SHP77 treated with DMSO at 0.1 percent for 48 hours (cell line): ENCODE measurements at regions not wholly inside any gene's neighbourhood (a gene's known extent, or its start where the extent isn't known, plus 50 kb on each side); places are given as distances from the start of the nearest gene placed in this dataset.

Experiments used
- DNase-seq: peaks from one replicate; lab custom pipeline; 2025; lab: John Stamatoyannopoulos, UW

DNA sequence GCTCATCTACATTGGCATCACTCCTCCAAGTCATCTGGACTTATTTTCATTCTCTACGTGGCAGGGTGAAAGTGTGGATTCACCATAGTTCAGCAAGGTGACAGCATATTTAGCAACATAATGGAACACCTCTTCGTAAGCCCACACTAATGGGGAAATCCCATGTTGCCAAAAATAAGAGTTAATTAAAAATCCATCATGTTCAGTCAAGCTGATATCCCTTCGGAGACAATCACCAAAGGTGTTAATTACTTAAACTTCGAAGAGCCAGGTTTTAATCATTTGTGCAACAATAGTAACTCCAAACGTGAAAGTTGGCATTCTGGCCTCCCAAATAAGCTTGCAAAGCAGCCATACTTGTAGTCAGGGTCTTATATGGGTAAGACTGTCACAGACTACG, 242.9 kb downstream of the NSG2 start:
- DNase-seq, result no peak

DNA sequence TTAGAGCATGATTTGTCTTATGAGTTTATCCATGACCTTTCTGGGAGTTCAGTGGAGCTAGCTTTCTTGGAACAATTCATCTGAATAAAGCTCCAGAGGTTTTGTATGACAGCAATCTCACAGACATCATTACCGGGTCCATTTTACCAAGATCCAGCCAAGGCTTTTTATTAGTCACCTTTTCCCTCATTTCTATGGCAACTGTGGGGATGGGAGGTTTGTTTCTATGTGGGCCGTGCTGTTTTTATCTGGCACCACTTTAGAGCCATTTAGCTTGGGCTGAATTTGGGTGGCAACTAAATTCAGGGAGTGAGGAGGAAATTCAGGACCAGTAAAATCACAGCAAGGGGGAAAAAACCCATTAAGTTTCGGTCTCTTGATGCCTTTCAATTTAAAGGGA, 245.7 kb downstream of the NSG2 start:
- no peak for DNase-seq

DNA sequence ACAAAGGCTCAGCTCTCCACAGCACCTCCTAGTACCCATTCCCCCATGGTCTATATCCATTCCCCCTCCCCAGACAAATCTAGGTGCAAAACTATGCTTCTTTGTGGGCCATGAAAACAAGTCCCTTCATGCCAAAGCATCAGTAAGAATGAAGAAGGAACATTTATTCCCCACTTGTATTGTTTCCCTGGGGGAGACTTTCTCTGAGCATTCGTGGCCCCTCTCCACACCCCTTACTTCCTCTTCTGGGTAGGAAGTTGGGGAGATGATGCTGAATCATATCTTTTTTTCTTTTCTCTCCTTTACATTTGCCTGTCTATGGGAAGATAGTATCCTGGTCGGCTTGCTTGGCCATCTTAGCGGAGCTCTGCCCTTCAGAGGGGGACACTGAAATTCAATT, 246.8 kb downstream of the NSG2 start:
- no peak for DNase-seq

DNA sequence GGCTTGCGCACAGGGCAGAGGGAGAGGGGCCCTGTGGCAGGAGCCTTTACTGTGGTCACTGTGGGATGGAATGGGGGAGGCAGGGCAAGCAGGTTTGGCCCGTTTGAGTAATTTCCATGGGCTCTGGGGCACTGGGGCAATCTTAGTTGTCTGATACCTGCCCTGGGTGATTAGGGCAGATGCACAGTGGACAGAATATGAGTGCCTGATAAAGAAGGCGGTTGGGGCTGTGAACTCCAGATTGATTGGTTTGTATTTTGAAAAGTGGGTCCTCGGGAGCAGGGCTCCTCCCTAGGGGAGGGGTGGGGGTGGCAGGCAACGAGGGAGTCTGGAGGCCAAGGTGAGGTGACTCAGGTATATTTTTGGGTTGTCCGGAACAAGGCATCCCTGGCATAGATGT, 247.5 kb downstream of the NSG2 start:
- no peak for DNase-seq

DNA sequence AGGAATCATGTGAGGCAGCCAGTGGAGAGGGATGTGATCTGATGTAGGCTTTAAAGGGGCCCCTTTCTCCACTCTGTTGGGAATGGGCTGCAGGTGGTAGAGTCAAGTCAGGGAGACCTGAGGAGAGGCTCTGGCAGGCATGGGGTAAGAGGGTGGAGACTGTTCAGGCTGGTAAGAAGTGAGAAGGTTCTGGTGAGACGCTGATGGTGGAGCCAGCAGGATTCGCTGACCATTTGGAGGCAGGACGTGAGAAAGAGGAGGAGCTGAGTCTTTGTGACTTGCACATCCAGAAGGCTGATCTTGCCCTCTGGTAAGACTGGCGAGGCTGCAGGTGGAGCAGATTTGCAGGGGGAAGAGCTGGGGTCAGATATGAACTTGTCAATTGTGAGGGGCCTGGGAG, 248.0 kb downstream of the NSG2 start:
- no peak for DNase-seq

DNA sequence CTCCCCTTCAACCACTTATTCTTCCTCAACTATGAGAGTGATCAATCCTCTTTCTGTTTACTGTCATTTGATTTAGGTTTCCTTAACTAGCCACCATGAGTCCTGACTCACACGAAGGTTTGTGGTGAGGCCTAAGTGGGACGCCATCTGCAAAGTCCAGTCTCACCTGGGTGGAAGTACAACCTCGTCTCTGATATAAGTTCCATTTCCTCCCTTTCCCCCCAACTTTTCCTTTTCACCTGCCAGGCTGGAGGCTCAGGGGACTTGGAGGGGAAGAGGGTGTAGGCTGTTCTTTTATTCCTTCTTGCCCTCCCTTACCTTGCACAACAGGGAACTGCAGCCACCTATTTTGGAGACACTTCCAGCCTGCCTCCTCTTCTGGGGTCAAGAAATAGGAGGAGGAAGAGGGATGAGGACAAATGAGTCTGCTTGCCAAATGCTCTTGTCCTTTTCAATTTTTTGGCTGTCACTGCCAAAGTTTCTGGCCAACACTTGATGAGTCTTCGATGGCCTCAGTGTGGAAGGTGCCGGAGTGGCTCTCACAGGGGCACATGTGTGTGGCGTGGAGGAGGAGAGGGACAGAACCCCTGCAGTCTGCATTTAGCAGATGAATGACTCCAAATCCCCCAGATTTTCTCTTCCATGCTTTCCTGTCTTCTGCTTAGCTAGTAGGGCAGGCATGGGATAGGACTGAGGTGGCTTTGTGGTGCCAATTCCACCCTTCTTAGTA, 249.6 kb downstream of the NSG2 start:
- DNase-seq, result no peak

DNA sequence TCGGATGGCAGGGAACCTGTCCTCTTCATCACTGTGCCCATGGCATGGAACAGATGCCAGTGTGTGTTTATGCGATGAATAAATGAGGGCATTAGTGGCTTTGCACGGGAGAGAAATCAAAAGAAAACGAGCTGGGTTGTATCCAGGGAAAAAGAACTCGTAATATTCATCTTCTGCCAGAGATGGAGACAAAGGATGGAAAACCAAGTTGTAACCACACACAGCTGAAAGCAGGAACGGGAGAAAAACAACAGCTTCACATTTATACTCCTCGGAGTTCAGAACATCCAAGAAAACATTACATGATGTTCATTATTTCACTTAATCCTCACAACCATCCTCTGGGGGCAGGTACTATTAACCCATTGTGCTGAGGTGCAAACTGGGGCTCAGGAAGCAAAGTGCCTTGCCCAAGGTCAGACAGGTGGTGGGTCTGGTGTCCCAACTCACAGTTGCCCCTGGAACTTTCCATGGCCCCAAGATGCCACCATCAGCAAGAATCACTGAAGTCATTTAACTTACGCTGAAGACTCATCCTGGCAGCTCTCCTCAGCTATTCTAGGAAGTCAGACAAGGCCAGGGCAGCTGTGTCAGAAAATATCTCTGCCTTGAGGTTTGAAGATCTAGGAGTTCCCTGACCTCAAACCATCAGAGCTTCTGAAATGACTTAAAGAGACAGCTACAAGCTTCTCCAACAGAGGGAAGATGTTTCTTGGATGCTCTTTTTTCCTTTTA, 250.4 kb downstream of the NSG2 start:
- DNase-seq, result no peak

DNA sequence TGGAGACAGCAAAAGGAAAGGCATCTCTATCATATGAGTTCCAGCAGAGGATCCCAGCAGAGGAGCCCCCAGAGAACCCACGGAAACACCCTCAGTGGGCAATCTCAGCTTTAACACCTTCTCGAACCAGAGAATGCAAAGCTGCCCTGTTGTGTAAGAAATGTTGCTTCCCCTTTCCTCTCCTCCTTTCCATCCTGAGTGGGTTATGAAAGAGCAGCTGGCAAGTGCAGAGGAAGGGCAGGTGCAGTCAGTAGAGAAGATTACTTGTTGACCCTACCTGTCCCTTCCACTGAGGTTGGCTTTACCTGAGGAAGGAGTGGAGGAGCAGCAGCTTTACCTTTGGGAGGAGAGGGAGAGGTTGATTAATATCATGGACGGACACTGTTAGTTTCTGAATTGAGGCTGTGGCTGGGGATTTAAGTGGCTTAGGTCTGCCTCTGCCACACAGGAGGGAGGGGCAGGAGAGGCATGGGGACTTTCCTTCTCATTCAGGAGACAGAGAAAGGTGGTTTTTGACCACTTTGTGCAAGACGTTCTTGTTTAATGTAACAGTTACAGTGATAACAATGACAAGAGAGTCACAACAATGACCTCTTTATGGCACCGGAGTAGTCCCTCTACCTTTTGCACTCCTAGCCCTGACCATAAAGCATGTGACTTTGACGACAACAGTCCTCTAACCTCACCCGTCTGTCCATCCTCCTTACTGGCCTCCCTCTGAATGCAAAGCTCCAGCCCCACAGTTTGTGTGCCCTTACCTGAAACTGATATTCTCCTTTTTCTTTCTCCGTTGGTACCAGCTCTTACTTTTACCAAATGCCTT, 254.8 kb downstream of the NSG2 start:
- DNase-seq, result no peak

DNA sequence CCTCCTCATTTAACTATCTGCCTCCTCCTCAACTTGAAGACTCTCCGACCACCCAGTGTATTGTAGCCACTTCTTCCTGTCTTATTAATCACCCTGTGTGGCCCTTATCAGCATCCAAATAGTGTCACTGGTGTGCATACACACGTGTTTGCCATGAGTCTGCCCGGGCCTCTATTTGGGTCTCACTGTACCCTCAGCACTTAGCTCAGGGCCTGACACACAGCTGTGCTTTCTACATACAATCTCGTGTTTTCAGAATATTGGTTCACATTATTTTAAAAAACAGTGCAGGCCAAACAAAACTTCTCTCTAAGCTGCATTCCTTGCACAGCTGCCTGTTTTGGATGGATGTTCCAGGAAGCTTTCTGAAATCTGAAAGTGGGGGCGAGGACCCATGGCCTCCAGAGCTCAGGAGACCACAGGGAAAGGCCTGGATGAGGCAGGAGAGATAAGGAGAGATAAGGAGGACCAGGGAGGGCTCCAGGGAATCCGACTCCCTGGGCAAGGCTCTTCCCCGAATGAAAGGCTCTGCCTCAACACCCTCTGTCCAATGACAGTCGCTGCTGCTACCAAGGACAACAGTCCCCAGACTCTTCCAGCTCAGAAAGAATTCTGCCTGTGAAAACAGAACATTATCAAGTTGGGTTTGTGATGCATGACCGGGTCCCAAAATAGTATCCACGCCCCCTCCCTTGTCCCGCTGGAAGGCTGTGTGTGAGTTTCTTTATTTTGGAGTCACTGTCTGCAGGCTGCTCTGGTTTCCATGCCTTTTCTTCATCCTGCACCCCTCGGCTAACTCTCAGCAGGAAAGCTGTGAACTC, 255.6 kb downstream of the NSG2 start:
- DNase-seq, result no peak

DNA sequence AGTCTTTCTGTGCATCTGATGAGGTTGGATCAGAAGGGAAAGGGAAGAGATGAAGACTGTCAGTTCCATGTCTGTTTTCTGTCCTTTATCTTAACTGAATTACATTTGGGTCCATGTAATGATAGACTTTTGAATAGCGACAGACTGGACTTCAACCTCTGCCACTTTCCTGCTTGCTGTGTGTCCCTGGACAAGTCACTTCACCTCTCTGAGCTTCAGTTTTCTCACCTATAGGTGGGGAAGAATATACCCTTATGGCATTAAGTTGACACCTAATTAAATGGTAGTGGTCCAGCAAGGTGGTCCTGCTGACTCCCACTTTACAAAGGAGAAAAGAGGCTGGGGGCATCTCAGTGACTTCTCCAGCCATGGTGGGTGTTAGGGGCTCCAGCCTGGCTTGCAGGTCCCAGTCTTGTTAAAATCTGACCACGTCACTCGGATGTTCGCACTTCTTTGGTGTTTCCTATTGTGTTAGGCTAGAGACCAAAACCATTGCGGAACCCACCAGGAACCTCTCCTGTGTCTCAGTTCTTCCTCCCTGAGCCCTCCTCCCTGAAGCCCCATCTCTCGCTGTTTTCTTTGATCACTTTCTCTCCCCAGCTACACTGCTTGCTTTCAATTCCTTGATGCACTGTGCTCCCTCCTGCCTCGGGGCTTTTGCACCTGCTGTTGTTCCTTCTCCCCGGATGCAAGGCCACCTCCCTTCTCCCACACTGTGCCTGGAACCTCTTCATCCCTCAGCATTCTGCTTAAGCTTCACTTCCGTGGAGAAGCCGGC, 256.5 kb downstream of the NSG2 start:
- DNase-seq, result no peak

DNA sequence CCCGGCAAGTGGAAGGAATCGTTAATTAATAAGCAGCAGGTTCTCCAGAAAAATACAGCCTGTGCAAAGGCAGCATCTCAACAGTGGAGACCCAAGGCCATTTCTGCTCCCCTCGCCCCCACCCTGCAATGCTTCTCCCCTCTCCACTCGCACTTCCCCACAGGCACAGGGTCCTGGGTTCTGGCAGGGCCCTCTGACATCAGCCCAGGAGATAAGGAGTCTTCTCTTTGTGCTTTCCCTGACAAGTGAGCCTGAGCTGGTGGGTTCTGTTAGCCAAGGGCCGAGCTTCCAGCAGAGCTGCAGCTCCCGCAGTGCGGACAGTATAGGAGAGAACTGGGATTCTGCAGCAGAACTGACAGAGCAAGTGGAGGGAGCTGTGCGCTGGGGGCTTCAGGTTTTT, 257.5 kb downstream of the NSG2 start:
- DNase-seq, result no peak

DNA sequence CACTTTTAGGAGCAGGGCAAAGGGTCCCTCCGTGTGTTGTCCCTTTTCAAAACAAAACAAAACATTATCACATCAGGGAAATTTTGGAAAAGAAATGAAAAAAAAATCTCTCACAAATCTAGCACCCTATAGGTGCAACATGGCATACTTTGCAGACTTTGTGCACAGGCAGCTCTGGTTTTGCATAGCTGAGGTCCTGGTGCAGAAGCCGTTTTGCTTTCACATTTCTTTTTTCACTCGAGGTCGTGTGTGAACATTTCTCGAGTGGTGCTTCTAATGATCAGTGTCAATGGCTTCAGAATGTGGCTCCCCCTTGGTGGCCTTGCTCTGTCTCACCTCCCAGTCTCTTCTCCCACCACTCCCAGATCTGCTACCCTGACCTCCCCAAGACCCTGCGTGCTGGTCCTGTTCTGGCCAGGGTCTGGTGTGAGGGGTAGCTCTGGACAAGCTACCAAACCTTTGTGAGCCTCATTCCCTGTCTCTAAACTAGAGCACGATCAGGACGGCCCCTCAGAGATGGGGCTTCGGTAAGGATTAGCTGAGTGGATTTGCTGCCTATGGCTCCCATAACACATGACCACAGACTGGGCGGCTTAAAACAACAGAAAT, 258.0 kb downstream of the NSG2 start:
- DNase-seq, result no peak

DNA sequence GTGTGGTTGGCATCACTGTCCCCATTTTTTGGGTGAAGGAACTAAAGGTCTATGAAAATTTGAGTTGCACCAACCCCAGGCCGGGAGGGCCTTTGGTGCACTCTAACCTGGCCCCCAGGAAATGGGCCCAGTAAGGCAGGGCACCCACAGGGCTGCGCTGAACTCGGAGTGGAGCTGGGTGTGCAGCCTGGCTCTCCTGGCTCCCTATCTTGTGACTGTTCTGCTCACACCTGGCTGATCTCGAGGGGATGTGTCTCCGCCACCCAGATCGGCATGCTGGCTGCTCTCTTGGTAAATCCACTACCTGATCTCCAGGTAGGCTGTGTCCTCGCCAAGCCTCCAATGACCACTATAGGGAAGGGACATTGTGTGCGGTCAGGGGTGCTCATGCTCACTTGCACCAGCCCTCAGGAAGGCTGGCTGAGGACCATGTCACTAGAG, 259.8 kb downstream of the NSG2 start:
- DNase-seq, result no peak

DNA sequence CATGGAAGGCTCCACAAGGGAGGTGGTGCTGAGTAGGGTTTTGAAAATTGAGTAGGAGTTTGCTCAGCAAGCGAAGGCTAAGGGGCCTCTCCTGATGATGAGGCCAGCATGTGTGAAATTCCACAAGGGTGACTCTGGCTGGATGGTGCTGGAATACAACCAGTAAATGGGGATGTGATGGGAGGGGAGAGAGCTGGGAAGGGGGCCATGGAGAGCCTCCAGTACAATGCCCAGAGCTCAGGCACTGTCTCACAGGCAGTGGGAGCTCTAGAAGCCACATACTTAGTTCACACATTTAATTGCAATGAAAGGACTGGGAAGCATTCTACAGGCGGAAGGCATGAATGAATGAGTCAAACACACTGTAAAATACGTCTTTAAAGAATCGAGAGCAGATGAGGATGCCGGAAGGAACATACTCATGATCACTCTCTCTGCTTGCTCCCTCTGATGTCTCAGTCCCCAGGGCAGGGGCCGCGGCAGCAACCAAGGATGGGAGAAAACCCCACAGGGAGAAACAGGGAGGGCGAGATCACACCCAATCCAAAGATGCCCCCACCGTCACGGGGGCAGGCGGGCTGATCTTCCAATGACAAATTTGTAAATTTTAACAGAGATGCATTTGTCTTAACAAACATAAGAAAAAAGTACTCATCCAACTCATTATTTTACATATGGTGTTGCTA, 261.0 kb downstream of the NSG2 start:
- DNase-seq, result no peak

DNA sequence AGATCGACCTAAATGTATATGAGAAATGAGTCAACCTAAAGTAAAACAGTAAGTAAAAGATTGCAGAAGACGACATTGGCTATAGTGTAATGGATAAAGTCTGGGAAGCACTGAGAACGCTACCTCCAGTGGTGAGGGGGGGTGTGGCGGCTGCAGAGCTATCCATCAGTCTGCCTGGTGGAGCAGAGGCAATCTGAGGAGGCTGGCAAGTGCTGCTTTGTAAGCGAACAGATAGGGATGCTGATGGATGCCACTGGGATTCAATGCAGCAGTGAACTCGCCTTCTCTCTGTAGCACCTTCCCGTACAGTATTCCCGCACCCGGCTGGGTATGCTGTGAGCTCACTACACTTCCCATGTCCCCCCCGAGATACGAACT, 261.5 kb downstream of the NSG2 start:
- no peak for DNase-seq

DNA sequence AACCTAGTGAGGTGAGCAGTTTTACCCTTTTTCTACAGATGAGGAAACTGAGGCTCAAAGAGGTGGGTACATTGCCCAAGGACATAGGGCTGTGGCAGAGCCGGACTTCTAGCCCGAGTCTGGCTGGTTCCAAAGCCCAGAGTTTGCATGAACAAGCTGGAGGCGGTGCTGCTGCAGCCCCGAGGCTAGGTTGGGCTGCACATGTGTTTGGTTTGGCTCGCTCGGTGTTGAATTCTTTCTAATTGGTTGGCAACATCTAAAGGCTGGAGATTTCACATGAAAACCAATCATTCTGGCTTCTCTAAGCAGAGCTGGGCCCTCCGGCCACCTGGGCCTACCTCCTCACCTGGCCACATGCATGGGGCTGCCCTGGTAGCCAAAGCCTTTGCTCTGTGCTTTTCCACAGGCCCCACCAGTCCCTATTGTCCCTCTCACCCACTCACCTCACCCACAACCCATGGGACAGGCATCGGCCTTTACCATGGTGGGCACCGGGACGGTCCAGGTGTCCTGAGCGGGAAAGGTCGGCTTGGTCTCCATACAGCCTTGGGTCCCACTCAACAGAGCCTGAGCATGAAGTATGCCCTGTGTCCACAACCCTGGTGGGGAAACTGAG, 262.3 kb downstream of the NSG2 start:
- DNase-seq, result no peak

DNA sequence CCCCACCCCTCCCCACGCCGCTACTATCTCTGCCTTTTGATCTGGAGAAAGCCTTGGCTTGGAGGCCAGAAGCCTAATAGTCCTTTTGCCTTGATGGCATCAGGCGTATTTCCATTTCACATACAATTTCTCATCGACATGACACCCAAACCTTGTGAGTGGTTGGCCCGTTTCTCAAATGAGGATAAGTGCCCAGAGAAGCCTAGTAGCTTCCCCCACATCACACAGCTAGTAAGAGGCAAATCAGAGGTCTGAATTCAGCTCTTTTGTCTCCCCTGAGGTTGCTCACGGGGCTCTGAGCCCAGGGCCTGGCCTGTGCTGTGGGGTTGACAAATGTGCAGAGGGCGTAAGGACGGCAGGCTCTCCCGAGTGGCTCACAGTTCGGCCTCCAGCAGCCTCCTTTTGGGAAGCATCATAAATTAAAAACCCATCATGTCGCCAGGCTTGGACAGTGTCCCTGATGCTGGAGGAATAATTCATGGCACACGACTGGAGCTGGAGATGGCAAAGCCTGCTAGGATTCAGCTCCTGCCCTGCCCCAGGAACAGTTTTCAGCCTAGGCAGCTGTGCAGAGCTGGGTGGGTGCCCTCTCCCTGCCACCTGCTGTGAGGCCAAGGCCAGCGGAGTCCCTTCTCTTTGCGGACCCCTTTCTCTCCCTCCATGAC, 263.8 kb downstream of the NSG2 start:
- no peak for DNase-seq

DNA sequence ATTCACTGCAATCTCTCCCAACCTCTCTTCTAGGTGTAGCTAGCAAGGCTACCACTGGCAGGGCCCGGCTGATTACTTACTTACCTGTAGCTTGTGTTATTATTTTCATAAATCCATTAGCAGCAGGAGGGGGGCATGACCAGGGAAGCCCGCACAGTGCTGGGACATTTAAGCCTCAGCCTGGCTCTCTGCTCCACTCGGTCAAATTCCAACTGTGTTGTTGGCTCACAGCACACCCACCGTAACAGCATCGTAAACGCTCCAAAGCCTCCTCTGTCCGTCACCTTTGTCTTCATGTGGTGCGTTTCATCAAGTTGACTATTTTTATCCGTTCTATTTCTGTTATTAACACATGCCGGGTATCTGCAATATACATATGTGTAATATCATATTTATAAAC, 264.7 kb downstream of the NSG2 start:
- no peak for DNase-seq

DNA sequence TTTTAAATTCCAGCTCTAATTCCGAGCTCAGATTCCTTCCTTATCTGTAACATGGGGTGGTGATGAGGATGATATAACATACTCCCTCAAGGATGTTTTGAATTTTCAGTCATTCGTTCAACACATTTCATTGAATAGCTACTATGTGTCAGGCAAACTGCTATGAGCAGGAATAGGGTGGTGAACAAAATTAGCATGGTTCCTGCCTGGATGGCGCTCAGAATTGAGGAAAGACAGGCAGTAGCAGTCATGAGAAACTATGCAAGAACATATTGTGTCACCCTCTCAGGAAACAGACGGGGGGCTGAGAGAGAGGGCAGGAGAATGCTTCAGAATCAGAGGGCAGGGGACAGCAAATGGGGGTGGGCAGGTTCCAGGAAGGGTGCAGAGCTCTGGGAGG, 265.2 kb downstream of the NSG2 start:
- DNase-seq, result no peak
